Activated CD8-positive, alpha-beta memory T cell treated with anti-CD3 and anti-CD28 coated beads, Interleukin-2, amount 10 ng/mL, durations not matched to agents 7 days and 5 days (primary cell): ENCODE measurements at regions not wholly inside any gene's neighbourhood (a gene's known extent, or its start where the extent isn't known, plus 50 kb on each side); places are given as distances from the start of the nearest gene placed in this dataset.

Source experiments
- ATAC-seq: fragments of 150-1000 bp; cut with Tn5 transposase; one replicate; pipeline ENCODE4 v1.10.0; 2021; ENCODE audit warnings: moderate library complexity
- CTCF ChIA-PET: fragments of 350-600 bp; sonication (Branson Sonifier 250); formaldehyde crosslinking; loops from one replicate; lab custom pipeline; 2021; ENCODE audit warnings: antibody characterized with exemption; lab: Charles Lee
- DNase-seq: peaks from one replicate; pipeline ENCODE4 v3.0.0-alpha.2; 2020
- H3K27ac Mint-ChIP-seq: one replicate; pipeline ENCODE4 v1.8.0; 2021; ENCODE audit warnings: mild to moderate bottlenecking, mixed read lengths
- H3K27me3 Mint-ChIP-seq: one replicate; pipeline ENCODE4 v1.8.0; 2021; ENCODE audit warnings: mixed read lengths
- H3K36me3 Mint-ChIP-seq: one replicate; pipeline ENCODE4 v1.8.0; 2021; ENCODE audit warnings: mild to moderate bottlenecking, mixed read lengths
- H3K4me1 Mint-ChIP-seq: one replicate; pipeline ENCODE4 v1.8.0; 2021; ENCODE audit warnings: mixed read lengths
- H3K4me3 Mint-ChIP-seq: one replicate; pipeline ENCODE4 v1.8.0; 2021; ENCODE audit warnings: mild to moderate bottlenecking, moderate library complexity, mixed read lengths
- H3K9me3 Mint-ChIP-seq: one replicate; pipeline ENCODE4 v1.8.0; 2022; ENCODE audit warnings: low read depth, mixed read lengths

DNA sequence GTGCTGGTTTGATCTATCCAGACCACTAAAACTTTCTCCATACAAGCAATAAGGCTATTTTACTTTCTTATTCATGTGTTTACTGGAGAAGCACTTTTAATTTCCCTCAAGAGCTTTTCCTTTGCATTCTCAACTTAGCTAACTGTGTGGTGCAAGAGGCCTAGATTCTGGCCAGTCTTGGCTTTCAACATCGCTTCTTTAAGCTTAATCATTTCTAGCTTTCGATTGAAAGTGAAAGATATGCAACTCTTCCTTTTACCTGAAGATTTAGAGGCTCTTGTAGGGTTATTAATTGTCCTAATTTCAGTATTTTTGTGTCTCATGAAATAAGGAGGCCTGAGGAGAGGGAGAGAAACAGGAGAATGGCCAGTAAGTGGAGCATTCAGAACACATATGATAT lies 234.8 kb upstream of the GADL1 start:
- DNase-seq: no peak
- Mint-ChIP-seq H3K4me3 (no peak overlapping the region), H3K27ac (no peak overlapping the region), H3K27me3 (peaks cover 4% of the 10 kb centered on the region), H3K36me3 (peaks cover 6% of the 10 kb centered on the region), H3K9me3 (peaks cover 5% of the 10 kb centered on the region), H3K4me1 (peaks cover 7% of the 10 kb centered on the region)
- ATAC-seq: no peak
- CTCF ChIA-PET: interaction anchor here (0.8 kb wide), 1 partner anchor 359 kb away, joined by 3 read pairs; no protein-coding TSS in a partner anchor

DNA sequence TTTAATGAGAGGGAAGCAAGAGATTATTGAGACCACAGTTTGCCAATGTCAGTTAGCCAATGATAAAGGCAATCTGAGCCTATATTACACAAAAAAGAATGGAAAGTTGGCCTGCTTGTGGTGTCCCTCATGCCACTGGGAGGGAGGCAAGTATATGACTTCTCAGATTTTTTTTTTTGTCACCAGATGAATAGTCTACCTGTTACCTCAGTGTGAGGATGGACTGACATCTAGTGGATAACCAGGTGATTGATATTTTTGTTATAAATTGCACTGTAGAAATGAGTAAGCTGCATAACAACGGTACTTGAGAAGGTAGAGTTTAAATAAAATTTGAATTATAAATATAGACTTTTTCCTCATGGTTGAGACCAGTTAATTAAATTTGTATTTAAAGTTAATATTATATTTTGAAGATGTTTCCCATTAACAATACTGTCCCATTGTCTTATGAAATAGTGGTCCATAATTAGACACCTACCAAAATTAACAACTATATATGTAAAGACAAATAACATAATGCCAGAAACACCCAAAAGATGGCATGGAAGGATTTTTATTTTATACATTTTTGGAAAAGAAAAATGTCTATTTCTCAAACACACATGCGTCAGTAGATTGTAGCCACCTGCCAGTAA lies 237.8 kb upstream of the GADL1 start:
- Mint-ChIP-seq H3K9me3 (no peaks in the 10 kb centered on the region), H3K27me3 (peaks cover 4% of the 10 kb centered on the region), H3K4me3 (no peak overlapping the region), H3K4me1 (peaks cover 7% of the 10 kb centered on the region), H3K27ac (no peak overlapping the region), H3K36me3 (no peaks in the 10 kb centered on the region)
- ATAC-seq (peak; percentile 36), DNase-seq (no peak)
- CTCF ChIA-PET: interaction anchor here (0.6 to 1.3 kb wide), 2 partner anchors 362 to 1120 kb away, joined by 3 to 4 read pairs; no protein-coding TSS in a partner anchor

DNA sequence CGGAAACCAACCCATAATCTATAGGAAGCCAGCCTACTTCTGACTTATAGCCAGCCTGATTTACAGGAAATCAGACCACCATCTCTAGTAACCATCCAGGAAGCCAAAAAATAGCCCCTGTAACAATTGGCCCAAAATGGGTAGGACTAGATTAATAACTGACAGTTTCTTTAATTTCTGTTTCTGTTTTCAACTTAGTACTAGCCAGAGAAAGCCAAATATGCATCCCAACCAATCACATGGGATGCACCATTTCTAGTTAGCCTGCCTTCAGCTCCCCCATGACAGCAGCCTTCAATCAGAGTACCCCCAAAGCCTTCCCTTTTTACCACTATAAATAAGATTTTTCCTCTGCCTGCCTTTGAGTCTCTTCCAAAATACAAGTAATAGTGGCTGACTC lies 239.1 kb upstream of the GADL1 start:
- Mint-ChIP-seq H3K4me3 (no peak overlapping the region), H3K27ac (no peak overlapping the region), H3K36me3 (no peaks in the 10 kb centered on the region), H3K9me3 (no peaks in the 10 kb centered on the region), H3K27me3 (peaks cover 4% of the 10 kb centered on the region), H3K4me1 (peaks cover 7% of the 10 kb centered on the region)
- DNase-seq: no peak
- CTCF ChIA-PET: no interaction called here
- ATAC-seq: no peak

DNA sequence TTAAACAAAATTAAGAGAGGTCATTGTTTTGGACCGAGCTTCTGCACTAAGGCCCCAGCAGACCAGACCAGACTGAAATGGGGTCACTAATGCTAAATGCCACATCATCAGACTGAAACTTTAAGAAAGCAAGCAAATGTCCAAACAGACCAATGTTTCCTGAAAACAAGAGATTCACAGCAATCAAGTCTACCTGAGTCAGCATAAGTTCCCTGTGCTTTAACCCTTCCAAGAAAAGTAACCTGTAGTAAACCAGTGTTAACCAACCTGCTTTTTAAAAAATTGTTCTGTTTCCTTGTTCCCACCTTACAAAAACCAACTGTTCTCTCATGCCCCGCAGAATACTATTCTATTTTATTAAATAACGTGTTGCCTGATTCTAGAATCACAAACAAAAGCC lies 241.1 kb upstream of the GADL1 start:
- ATAC-seq: no peak
- Mint-ChIP-seq H3K36me3 (no peaks in the 10 kb centered on the region), H3K27ac (no peak overlapping the region), H3K27me3 (peaks cover 4% of the 10 kb centered on the region), H3K4me1 (peaks cover 4% of the 10 kb centered on the region), H3K4me3 (no peak overlapping the region), H3K9me3 (no peaks in the 10 kb centered on the region)
- DNase-seq: no peak
- CTCF ChIA-PET: interaction anchor here (1.6 kb wide), 1 partner anchor 365 kb away, joined by 5 read pairs; no protein-coding TSS in a partner anchor

DNA sequence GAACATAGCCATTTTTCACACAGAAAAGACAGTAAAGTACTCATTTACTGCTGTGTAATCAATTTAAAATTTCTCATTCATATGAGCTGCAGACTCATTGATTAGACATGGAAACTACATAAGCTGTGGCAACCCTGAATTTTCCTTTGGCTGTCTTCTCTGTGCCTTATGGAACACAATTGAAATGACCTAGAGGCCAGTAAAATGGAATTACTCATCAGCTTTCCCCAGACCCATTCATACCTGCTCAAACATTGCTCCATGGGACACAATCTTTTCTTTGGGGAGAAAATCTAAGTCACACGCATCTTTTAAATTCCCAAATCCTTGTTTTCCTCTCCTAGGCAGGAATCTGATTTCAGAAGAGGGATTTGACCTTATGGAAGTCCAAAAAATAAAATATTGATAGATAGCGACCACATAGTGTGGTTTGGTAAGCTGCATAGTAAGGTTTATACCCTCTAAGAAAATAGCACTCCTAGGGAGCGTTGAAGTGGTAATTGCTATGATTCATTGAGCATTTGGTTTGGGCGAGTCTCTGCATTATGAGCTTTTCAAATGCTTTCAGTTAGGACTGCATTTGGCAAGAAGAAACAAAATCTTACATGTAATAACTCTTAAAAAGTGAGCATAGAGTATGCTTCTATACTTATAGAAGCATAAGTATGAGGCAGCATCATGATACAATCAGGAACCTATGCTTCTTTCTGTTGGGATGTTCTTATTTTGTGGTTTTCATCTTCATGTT lies 243.4 kb upstream of the GADL1 start:
- H3K36me3 Mint-ChIP-seq: no peaks in the 10 kb centered on the region
- H3K9me3 Mint-ChIP-seq: no peaks in the 10 kb centered on the region
- ATAC-seq: no peak

DNA sequence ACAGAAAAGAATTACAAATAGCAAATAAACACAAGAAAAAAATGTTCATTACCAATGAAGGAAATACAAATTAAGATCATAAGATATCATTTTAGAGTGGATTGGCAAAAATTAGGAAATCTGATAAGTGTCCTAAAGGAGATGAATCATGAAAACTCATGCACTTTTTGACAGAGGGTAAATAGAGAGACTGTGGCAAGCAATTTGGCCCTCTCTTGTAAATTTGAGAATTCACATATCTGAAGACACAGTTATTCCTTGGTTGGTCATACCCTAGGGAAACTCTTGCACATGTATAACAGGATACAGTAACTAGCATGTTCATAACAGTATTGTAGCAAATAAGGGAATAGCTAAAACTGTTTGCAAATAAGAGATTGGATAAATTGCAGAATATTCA lies 246.0 kb upstream of the GADL1 start:
- Mint-ChIP-seq H3K9me3 (no peaks in the 10 kb centered on the region), H3K4me3 (no peak overlapping the region), H3K4me1 (no peaks in the 10 kb centered on the region), H3K36me3 (no peaks in the 10 kb centered on the region), H3K27me3 (no peaks in the 10 kb centered on the region), H3K27ac (no peak overlapping the region)
- DNase-seq (no peak), ATAC-seq (no peak)
- CTCF ChIA-PET: no interaction called here

More for the DNA sequence above, 243.4 kb upstream of the GADL1 start:
- Mint-ChIP-seq H3K4me3 (no peak overlapping the region), H3K27me3 (no peaks in the 10 kb centered on the region), H3K27ac (no peak overlapping the region), H3K4me1 (peaks cover 4% of the 10 kb centered on the region)
- DNase-seq: no peak
- CTCF ChIA-PET: interaction anchor here (0.8 kb wide), 1 partner anchor 558 kb away, joined by 3 read pairs; no protein-coding TSS in a partner anchor

DNA sequence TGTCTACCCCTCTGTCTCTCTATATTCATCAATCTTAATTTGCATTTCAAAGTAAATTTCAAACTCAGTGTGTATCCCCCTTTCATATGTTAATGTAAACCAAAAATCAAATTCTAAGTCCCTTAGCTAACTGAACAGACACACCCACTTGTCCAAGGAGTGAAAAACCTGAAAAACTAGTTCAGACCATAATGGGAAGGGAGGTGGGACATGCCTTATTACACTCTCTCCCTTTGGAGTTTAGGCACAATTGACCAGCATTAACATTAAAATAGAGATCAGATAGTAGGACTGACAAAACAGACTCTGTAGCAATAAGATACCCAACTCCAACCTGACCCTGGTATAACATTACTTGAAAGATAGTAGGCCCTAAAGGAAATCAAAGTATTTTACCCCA lies 247.7 kb upstream of the GADL1 start:
- DNase-seq (no peak), ATAC-seq (no peak)
- H3K4me1 Mint-ChIP-seq: no peaks in the 10 kb centered on the region
- H3K27me3 Mint-ChIP-seq: no peaks in the 10 kb centered on the region
- H3K36me3 Mint-ChIP-seq: no peaks in the 10 kb centered on the region
- CTCF ChIA-PET: no interaction called here
- peaks cover 3% of the 10 kb centered on the region for H3K9me3 Mint-ChIP-seq
- H3K27ac Mint-ChIP-seq: no peak overlapping the region
- no peak overlapping the region for H3K4me3 Mint-ChIP-seq

DNA sequence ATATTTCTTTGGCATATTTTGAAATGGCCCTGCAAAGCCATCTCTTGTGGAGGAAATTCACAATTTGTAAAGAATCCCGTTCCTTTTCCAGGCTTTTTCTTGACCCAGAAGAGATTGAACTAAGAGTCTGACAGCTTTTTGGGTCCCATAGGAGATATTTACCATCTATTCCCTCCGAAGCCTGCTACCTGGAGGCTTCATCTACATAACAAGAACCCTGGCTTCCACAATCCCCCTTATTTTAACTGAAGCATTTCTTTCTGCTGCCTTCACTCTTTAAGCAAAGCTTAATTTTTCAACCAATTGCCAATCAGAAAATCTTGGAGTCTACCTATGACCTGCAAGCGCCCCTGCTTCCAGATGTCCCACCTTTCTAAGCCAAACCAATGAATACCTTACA lies 248.1 kb upstream of the GADL1 start:
- Mint-ChIP-seq H3K4me3 (no peak overlapping the region), H3K27ac (no peak overlapping the region), H3K4me1 (no peaks in the 10 kb centered on the region), H3K9me3 (peaks cover 3% of the 10 kb centered on the region), H3K36me3 (no peaks in the 10 kb centered on the region), H3K27me3 (no peaks in the 10 kb centered on the region)
- ATAC-seq (no peak), DNase-seq (no peak)
- CTCF ChIA-PET: no interaction called here

DNA sequence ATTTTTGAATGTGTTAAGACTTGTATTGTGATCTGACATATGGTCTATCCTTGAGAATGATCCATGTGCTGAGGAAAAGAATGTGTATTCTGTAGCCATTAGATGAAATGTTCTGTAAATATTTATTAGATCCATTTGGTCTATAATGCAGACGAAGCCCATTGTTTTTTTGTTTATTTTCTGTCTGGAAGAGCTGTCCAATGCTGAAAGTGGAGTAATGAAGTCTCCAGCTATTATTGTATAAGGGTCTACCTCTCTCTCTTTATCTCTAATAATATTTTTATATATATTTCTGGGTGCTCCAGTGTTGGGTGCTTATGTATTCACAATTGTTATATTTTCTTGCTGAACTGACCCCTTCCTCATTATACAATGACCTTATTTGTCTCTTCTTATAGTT lies 250.6 kb upstream of the GADL1 start:
- Mint-ChIP-seq H3K4me3 (no peak overlapping the region), H3K9me3 (peaks cover 5% of the 10 kb centered on the region), H3K27ac (no peak overlapping the region), H3K4me1 (no peaks in the 10 kb centered on the region), H3K36me3 (no peaks in the 10 kb centered on the region), H3K27me3 (no peaks in the 10 kb centered on the region)
- CTCF ChIA-PET: no interaction called here
- no peak for ATAC-seq
- DNase-seq: no peak

DNA sequence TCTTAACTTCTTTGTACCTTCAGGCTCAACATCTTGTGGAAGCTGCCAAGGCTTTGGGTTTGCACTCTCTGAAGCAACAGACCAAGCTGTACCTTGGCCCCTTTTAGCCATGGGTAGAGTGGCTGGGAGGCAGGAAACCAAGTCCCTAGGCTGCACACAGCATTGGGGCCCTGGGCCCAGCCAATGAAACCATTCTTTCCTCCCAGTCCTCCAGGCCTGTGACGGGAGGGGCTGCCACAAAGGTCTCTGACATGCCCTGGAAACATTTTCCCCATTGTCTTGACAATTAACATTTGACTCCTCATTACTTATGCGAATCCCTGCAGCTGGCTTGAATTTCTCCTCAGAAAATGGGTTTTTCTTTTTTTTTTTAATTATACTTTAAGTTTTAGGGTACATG lies 253.1 kb upstream of the GADL1 start:
- no peaks in the 10 kb centered on the region for H3K27me3 Mint-ChIP-seq
- no peak overlapping the region for H3K4me3 Mint-ChIP-seq
- peaks cover 5% of the 10 kb centered on the region for H3K9me3 Mint-ChIP-seq
- H3K36me3 Mint-ChIP-seq: no peaks in the 10 kb centered on the region
- no peaks in the 10 kb centered on the region for H3K4me1 Mint-ChIP-seq
- DNase-seq: no peak
- no peak overlapping the region for H3K27ac Mint-ChIP-seq
- CTCF ChIA-PET: no interaction called here
- no peak for ATAC-seq

DNA sequence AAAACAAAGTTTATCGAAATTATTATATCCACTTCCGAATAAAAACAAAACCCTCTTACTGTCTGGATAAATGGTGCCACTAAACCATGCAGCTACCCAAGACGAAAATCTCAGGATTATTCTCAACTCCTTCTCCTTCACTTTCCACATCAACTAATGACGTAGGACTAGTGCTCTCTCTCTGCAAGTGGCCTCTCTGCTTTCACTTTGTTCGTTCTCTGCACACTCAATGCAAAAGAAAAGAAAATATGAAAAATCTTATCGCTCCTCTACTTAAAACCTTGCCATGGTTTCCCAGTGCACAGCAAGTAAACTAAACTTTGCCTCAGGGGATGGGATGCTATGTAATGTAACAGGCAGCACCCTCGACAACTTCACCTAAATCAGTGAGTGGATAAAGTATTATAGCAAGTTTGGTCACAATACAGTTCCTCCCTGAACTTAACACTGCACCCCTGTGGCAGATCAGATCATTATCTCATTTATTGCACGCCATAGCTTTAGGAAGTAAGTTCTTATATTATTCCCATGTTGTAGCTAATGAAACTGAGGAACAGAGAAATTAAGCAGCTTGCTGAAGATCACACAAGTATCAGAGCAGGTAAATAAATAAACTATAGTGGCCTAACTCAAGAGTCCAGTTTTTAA lies 262.7 kb upstream of the GADL1 start:
- Mint-ChIP-seq H3K27ac (no peak overlapping the region), H3K4me1 (peaks cover 2% of the 10 kb centered on the region), H3K9me3 (no peaks in the 10 kb centered on the region), H3K36me3 (no peaks in the 10 kb centered on the region), H3K4me3 (no peak overlapping the region), H3K27me3 (no peaks in the 10 kb centered on the region)
- no peak for ATAC-seq
- CTCF ChIA-PET: no interaction called here
- DNase-seq: no peak

DNA sequence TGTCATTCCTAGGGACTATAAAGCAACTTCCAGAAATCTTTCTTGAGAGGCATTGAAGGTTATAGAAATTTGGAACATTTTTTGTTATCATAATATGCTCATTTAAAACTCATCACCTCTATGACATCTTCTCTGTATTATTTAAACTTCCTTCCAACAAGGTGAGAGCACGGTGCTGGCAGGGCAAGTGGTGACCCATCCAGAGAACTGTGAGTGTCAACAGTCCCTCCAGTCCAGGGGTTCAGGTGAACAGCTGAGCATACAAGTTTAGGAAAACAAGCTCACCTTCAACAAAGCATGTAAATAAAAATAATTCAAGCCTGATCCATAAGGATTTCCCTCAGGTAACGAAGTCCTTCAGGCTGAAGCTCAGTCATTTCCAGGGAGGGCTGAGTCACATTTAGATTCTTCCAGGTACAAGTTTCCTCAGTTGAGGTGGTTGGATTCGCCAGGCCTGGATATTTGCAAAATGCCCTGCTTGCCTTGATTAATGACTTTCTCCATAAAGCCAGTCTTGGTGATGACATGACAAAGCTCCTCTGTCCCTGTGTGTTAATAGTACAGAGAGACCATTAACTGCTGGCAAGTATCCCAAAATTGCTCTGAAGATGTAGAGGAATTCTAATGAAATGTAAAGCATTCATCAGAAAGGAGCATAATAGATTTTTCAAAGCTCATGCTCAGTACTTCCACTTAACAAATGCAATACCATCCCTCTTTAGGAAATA lies 263.6 kb upstream of the GADL1 start:
- peaks cover 2% of the 10 kb centered on the region for H3K4me1 Mint-ChIP-seq

DNA sequence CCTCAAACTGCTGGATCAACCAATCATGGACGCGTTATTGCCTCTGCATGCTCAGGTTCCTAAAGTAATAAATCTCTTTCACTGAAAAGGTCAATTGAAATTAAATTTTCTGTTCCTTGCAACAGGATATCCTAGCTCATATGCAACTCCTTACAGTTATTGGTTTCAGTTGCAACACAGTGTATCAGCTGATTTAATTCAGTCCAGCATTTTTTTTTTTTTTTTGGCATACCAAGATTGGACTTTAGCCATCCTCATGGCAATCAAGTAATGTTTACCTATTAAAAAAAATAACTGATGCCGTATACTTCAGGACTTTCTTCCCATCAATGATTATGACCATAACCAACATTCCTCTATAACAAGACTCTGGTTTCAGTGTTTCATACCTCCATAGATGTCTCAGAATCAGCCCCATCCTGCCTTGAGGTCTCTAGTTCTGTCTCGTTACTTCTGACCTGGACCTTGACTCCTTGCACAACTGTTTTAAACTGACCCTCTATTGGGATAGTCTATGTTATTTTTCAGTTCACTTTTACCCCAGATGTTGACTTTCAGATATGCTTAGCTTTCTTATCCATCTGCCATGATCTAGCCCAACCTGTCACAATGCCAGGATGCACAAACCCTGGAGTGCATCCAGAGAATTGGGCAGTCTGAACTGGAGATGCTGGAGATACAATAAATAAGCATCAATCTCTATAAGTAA lies 265.0 kb upstream of the GADL1 start:
- H3K27me3 Mint-ChIP-seq: no peaks in the 10 kb centered on the region
- no peak overlapping the region for H3K4me3 Mint-ChIP-seq
- no peaks in the 10 kb centered on the region for H3K9me3 Mint-ChIP-seq
- DNase-seq (no peak), ATAC-seq (no peak)
- peaks cover 2% of the 10 kb centered on the region for H3K4me1 Mint-ChIP-seq
- no peak overlapping the region for H3K27ac Mint-ChIP-seq
- CTCF ChIA-PET: no interaction called here
- H3K36me3 Mint-ChIP-seq: no peaks in the 10 kb centered on the region

More for the DNA sequence above, 263.6 kb upstream of the GADL1 start:
- no peak overlapping the region for H3K27ac Mint-ChIP-seq
- no peaks in the 10 kb centered on the region for H3K27me3 Mint-ChIP-seq
- H3K4me3 Mint-ChIP-seq: no peak overlapping the region
- DNase-seq (no peak), ATAC-seq (no peak)
- no peaks in the 10 kb centered on the region for H3K36me3 Mint-ChIP-seq
- no peaks in the 10 kb centered on the region for H3K9me3 Mint-ChIP-seq
- CTCF ChIA-PET: no interaction called here
